ENCODE measurements at regions not wholly inside any gene's neighbourhood (a gene's known extent, or its start where the extent isn't known, plus 50 kb on each side); places are given as distances from the start of the nearest gene placed in this dataset.

- ChIA-PET POLR2A (ENCODE audit: low non-redundant PET) (interaction anchor here (0.5 kb wide), 1 partner anchor 15 kb away, joined by 5 read pairs; no protein-coding TSS in a partner anchor), CTCF (interaction anchor here (0.9 to 1.4 kb wide), 2 partner anchors 14 to 145 kb away, joined by 4 to 5 read pairs; no protein-coding TSS in a partner anchor)
- no peak overlapping the region for H3K27ac ChIP-seq (ENCODE audit: low read depth, low read length, poor library complexity, severe bottlenecking)
- no peaks in the 10 kb centered on the region for H3K36me3 ChIP-seq (ENCODE audit: insufficient read depth, low read length, poor library complexity, severe bottlenecking)
- DNase-seq (ENCODE audit: low spot score) = peak; percentile 92
- no peak overlapping the region for H3K4me3 ChIP-seq (ENCODE audit: low read depth, low read length, poor library complexity, severe bottlenecking)
- H3K9me3 ChIP-seq (ENCODE audit: low read depth, low read length, poor library complexity, severe bottlenecking) = no peaks in the 10 kb centered on the region
- intact Hi-C loops (cut with micrococcal nuclease; ENCODE audit: unreplicated experiment) = loop anchor here (1.0 kb wide), 1 partner anchor 213 kb away; no protein-coding TSS in a partner anchor
- H3K4me1 ChIP-seq (ENCODE audit: insufficient read depth, low read length, poor library complexity, severe bottlenecking) = peaks cover 10% of the 10 kb centered on the region
- BruUV-seq (replicated peaks) = no TSS peak
- TF ChIP-seq EZH2 (IDR thresholded peaks at IDR 0.05; ENCODE audit: borderline replicate concordance, low read depth, low read length, poor library complexity, severe bottlenecking) (no peak), CTCF (conservative IDR thresholded peaks at IDR 0.05; ENCODE audit: low read depth, low read length) (peak; percentile 80)
- H3K27me3 ChIP-seq (replicated peaks; ENCODE audit: insufficient read depth, low read depth, low read length, poor library complexity) = no peaks in the 10 kb centered on the region
These were observed 55.2 kb upstream of the ADGRF1 start for GRCh38 chr6:47097092-47097945.

GRCh38 chr6:47096211-47096895 is 54.2 kb upstream of the ADGRF1 start:
- no peaks in the 10 kb centered on the region for H3K36me3 ChIP-seq (ENCODE audit: insufficient read depth, low read length, poor library complexity, severe bottlenecking)
- H3K27me3 ChIP-seq (replicated peaks; ENCODE audit: insufficient read depth, low read depth, low read length, poor library complexity) = no peaks in the 10 kb centered on the region
- no peak for DNase-seq (ENCODE audit: low spot score)
- intact Hi-C loops (cut with micrococcal nuclease; ENCODE audit: unreplicated experiment) = no loop called here
- no peak overlapping the region for H3K27ac ChIP-seq (ENCODE audit: low read depth, low read length, poor library complexity, severe bottlenecking)
- CTCF ChIA-PET = interaction anchor here (1.4 kb wide), 1 partner anchor 13 kb away, joined by 5 read pairs; no protein-coding TSS in a partner anchor
- H3K4me3 ChIP-seq (ENCODE audit: low read depth, low read length, poor library complexity, severe bottlenecking) = no peak overlapping the region
- H3K4me1 ChIP-seq (ENCODE audit: insufficient read depth, low read length, poor library complexity, severe bottlenecking) = peaks cover 10% of the 10 kb centered on the region
- no peak for TF ChIP-seq CTCF (conservative IDR thresholded peaks at IDR 0.05; ENCODE audit: low read depth, low read length)
- no peak for TF ChIP-seq EZH2 (IDR thresholded peaks at IDR 0.05; ENCODE audit: borderline replicate concordance, low read depth, low read length, poor library complexity, severe bottlenecking)
- no TSS peak for BruUV-seq (replicated peaks)
- POLR2A ChIA-PET (ENCODE audit: low non-redundant PET) = no interaction called here
- no peaks in the 10 kb centered on the region for H3K9me3 ChIP-seq (ENCODE audit: low read depth, low read length, poor library complexity, severe bottlenecking)

- H3K4me1 ChIP-seq (ENCODE audit: insufficient read depth, low read length, poor library complexity, severe bottlenecking) = peaks cover 4% of the 10 kb centered on the region
- BruUV-seq (replicated peaks) = no TSS peak
- intact Hi-C loops (cut with micrococcal nuclease; ENCODE audit: unreplicated experiment) = no loop called here
- ChIA-PET CTCF (no interaction called here), POLR2A (ENCODE audit: low non-redundant PET) (no interaction called here)
- DNase-seq (ENCODE audit: low spot score) = no peak
- H3K36me3 ChIP-seq (ENCODE audit: insufficient read depth, low read length, poor library complexity, severe bottlenecking) = no peaks in the 10 kb centered on the region
- no peak overlapping the region for H3K4me3 ChIP-seq (ENCODE audit: low read depth, low read length, poor library complexity, severe bottlenecking)
- TF ChIP-seq CTCF (conservative IDR thresholded peaks at IDR 0.05; ENCODE audit: low read depth, low read length) (no peak), EZH2 (IDR thresholded peaks at IDR 0.05; ENCODE audit: borderline replicate concordance, low read depth, low read length, poor library complexity, severe bottlenecking) (no peak)
- no peaks in the 10 kb centered on the region for H3K9me3 ChIP-seq (ENCODE audit: low read depth, low read length, poor library complexity, severe bottlenecking)
- no peak overlapping the region for H3K27ac ChIP-seq (ENCODE audit: low read depth, low read length, poor library complexity, severe bottlenecking)
- no peaks in the 10 kb centered on the region for H3K27me3 ChIP-seq (replicated peaks; ENCODE audit: insufficient read depth, low read depth, low read length, poor library complexity)
These were observed 52.3 kb upstream of the ADGRF1 start for GRCh38 chr6:47094241-47094925.

Measured in A673 (cell line).